ENCODE measurements at regions not wholly inside any gene's neighbourhood (a gene's known extent, or its start where the extent isn't known, plus 50 kb on each side); places are given as distances from the start of the nearest gene placed in this dataset.

DNA sequence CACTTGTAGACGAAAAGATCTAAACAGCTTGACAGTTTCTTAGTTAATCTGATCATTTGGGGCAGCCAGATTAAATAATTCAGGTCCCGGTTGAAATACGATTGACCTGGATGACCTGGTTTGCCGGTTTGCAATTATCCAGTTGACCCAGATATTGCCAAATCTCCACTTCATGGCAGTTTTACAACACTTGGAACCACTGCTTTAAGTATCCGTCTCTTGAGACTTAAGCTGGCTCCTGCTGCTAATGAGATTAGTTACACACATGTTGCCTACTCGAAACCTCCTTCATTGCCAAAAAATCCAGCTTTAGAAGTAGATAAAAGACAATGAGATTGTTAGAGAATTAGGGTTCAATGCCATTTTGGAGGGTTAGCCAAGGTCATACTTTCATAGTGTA is 136.2 kb upstream of the HAPLN1 start:
- TF ChIP-seq CTCF (IDR thresholded peaks at IDR 0.05) (no peak), POLR2A (IDR thresholded peaks at IDR 0.05) (no peak)
